NCI-H2196 (cell line): ENCODE measurements at regions not wholly inside any gene's neighbourhood (a gene's known extent, or its start where the extent isn't known, plus 50 kb on each side); places are given as distances from the start of the nearest gene placed in this dataset.
"Not testable (repeated sequence)": the region's sequence is repeated elsewhere in the genome, so short reads cannot be mapped to it uniquely, and the experiment has no call there.

Source experiments
- DNase-seq: peaks from one replicate; lab custom pipeline; 2025; ENCODE audit not compliant: unreplicated experiment; lab: John Stamatoyannopoulos, UW

DNA sequence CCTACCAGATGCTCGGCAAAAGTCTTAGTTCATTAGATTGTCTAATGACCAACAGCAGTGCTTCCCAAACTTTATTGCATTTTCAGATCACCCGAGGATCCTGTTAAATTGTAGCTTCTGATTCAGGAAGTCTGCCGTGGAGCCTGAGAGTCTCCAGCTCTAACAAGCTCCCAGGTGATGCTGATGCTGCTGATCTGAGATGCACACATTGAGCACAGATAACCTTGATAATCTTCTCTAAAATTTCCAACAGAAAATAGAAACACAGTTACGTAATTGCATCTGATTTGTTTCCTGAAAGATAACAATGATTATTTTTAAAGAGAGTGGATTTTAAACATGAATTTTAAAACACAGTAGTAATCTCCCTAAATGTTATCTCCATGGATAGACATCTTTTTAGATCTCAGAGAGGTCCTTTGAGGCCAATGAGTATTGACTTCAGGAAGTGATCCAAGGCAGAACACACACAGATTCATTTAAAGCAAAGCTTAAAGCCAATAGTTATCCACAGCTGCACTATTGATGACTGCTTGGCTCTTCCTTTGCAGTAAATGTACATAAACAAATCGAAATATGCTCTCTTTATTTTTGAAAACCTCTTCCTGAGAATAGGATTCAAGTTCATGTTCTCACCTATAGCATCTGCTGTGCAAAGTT lies 122.8 kb upstream of the TNPO1 start:
- DNase-seq: no peak

DNA sequence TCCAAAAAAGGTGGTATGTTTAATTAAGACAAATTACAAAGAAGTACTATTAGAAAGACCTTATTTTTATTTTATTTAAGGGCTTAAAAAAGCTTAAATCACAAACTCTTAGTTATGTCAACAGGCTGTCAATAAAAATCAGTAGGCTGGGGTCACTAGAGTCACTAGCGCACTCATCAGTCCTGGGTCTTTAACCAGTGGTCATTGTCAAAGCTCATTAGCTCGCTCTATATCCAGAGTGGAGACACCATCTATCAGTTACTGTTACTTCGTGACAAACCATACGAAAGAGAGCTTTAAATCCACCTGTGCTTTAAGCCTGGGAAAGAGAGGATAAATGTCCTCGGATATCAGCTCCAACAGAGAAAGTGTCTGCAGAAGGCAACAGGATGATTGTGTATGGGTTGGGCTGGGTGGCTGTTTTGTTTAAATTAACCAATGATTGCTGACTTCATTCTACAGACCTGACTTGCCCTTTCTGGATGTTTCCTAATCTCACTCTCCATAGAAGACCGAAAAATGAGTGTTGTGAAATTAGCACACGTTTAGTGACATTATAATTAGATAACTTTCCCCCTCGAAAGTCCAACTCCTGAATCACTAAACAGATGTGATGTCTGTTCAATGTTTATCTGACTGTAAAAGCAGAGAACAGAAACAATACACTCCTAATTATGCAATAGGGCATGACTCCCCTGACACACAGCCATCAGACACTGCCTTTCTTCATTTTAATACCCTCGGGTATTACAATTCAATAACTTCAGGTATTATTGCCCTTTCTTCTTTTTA lies 123.6 kb upstream of the TNPO1 start:
- DNase-seq: no peak

GRCh38 chr5:72692231-72692637 lies 124.2 kb upstream of the TNPO1 start:
- DNase-seq: no peak

DNA sequence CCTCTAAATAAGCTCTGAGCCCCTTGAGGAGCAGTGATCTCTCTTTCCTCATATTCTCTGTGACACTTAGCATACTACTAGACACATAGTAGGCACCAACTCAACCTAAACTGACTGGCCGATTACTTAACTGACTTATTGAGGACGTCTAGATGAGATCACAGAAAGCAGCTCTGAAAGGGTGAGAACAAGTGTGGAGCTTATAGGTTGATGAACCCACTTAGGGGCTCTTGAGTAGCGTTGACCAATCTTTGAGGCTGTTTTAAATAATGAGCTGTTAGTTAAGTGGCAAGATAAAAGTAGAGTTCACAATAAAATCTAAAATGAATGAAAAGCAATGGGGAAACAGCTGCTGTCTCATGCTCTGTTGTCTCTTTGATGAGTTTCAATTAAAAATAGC lies 124.7 kb upstream of the TNPO1 start:
- no peak for DNase-seq

DNA sequence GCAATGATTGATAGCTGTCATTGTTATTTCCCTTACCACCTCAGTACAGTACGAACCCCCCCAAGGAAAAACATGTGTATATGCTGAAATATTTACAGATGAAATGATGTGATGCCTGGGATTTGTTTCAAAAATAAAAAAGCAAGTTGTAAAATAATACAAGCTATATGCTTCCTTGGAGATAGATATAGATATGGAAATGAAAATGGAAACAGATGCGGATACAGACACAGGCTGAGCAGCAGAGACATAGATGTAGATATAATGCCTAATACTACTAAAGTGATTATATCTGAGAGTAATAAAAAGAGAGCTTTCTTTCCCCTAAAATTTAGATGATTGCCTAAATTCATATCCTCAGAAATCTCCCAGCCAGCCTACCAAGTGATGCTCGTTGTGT lies 127.5 kb upstream of the TNPO1 start:
- DNase-seq: no peak

DNA sequence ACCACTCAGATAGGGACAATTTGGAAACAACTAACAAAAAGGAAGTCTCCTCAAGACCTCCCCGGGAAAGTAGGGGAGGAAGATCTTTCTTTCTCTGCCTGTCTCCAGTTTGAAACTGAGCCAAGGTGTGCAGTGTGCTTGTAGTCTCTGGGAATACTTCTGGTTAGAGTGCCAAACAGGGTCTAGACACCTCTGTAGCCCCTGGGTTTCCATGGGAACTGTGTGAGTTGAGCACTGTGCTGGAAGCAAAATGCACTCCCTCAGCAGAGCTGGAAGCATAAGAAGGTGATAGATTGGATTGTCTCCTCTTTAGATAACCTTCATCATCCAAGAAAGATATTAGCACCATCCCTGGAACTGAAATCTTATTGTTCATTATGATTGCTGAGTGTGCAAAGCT lies 129.2 kb upstream of the TNPO1 start:
- no peak for DNase-seq

DNA sequence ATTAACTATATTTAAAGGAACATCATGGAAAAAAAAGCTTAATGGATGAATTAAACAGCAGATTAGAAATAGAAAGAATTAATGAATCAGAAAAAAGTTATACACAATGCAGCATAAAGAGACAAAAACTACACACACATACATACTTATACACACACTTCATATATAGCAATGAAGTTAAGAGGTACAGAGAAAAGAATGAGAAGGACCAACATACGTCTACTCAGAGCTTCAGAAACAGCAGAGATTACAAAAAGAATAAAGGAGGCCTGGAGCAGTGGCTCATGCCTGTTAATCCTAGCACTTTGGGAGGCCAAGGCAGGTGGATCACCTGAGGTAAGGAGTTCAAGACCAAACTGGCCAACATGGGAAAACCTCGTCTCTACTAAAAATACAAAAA lies 133.9 kb upstream of the TNPO1 start:
- DNase-seq: no peak

- DNase-seq: no peak
Measured at GRCh38 chr5:72681781-72682180, 134.7 kb upstream of the TNPO1 start.

- DNase-seq: no peak
Measured at GRCh38 chr5:72677447-72677846, 139.0 kb upstream of the TNPO1 start.

GRCh38 chr5:72676831-72677230 lies 139.6 kb upstream of the TNPO1 start:
- DNase-seq: not testable (repeated sequence)

GRCh38 chr5:72673623-72674022 lies 142.8 kb upstream of the TNPO1 start:
- DNase-seq: no peak

DNA sequence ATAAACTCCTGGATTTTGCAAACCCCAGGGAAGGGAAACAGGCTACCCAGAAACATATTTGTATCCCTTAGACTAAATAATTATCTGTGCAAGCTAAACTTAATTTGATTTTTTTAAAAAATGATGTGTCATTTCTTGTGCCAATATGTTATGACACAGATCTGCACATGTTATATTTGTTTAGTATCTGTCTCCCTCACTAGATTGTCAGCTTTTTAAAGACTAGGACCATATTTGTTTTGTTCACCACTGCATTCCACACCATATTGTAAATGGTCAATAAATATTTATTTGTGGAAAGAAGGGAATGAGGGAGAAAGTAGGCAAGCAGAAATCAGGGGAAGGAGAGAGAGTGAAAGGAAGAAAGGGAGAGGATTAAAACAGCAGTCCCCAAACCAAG lies 143.3 kb upstream of the TNPO1 start:
- no peak for DNase-seq

DNA sequence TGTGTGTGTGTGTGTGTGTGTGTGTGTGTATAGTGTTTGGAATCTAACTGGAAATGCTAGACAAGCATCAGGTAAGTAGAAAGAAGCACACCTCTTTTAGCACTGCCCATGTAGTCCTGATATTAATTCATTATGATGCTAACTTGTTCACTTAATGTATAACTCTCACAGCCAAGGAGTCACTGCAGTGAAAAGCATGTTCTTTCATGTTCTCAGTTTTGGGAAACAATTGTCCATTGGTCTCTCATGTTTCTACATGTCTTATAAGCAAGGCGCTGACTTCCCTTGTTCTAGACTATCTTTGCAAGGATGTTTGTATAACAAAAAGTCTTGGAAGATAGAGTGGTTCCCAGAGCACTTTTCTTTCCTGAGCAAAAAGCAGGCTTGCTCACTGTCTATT lies 148.8 kb upstream of the TNPO1 start:
- no peak for DNase-seq

GRCh38 chr5:72662936-72663335 lies 153.5 kb upstream of the TNPO1 start:
- no peak for DNase-seq

GRCh38 chr5:72662305-72662704 lies 154.2 kb upstream of the TNPO1 start:
- no peak for DNase-seq

DNA sequence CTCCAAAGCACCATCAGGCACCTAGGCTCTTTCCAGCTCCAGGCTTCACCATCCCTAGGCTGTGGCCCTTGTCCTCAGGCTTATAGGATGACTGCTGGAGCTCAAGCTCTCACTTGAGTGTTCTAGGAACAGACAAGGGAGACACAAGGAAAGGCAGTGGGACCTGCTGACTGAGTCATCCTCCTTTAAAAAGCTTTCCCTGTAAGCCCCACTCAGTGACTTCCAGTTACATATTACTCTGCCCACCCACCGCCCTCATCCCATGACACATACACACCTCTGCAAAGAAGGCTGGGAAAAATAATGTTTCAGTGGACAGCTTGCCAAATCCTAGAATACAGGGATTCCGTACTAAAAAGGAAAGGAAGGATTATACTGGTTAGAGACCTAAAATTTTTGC lies 154.2 kb upstream of the ZNF366 start:
- DNase-seq: no peak

GRCh38 chr5:72659726-72660125 lies 152.5 kb upstream of the ZNF366 start:
- no peak for DNase-seq

- DNase-seq: no peak
Measured at GRCh38 chr5:72658761-72659540, 151.7 kb upstream of the ZNF366 start.

GRCh38 chr5:72658161-72658560 lies 151.0 kb upstream of the ZNF366 start:
- no peak for DNase-seq

- DNase-seq: no peak
Measured at GRCh38 chr5:72656756-72657513, 149.7 kb upstream of the ZNF366 start.

DNA sequence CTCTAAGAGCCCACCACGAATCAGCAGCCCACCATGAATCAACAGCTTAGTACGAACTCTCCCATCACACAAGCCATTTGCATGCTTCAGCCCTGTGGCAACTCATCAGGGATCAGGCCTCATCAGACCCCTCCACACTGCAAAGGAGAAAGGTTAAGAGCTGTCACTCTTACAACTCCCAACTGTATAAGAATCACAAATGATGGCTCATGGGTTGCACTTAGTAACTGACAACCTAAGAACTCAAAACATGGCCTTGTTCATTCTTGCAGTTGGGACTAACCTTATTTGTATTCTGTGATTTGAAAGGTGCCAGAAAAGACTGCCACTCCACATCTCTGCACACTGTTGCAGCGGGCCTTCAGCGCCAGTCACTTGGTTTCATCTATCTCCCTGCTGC lies 149.1 kb upstream of the ZNF366 start:
- DNase-seq: no peak
